ENCODE measurements at regions not wholly inside any gene's neighbourhood (a gene's known extent, or its start where the extent isn't known, plus 50 kb on each side); places are given as distances from the start of the nearest gene placed in this dataset.

- no peak for ATAC-seq
- Mint-ChIP-seq H3K36me3 (ENCODE audit: low read depth) (peaks cover 5% of the 10 kb centered on the region), H3K4me3 (no peak overlapping the region)
Measured at GRCh38 chr12:94025068-94025467, 123.3 kb upstream of the PLXNC1 start.

GRCh38 chr12:94025756-94026155 lies 122.6 kb upstream of the PLXNC1 start:
- no peaks in the 10 kb centered on the region for H3K9me3 ChIP-seq (ENCODE audit: control insufficient read depth, low read length, poor library complexity, severe bottlenecking)
- Mint-ChIP-seq H3K4me3 (no peak overlapping the region), H3K27me3 (no peaks in the 10 kb centered on the region), H3K36me3 (ENCODE audit: low read depth) (peaks cover 5% of the 10 kb centered on the region), H3K4me1 (peaks cover 7% of the 10 kb centered on the region), H3K27ac (no peak overlapping the region)
- ATAC-seq, result no peak
- no peak for DNase-seq

More at GRCh38 chr12:94025068-94025467, 123.3 kb upstream of the PLXNC1 start:
- H3K27ac Mint-ChIP-seq, result no peak overlapping the region
- H3K4me1 Mint-ChIP-seq, result peaks cover 3% of the 10 kb centered on the region
- DNase-seq, result no peak
- no peaks in the 10 kb centered on the region for H3K9me3 ChIP-seq (ENCODE audit: control insufficient read depth, low read length, poor library complexity, severe bottlenecking)
- H3K27me3 Mint-ChIP-seq, result no peaks in the 10 kb centered on the region

GRCh38 chr12:94026596-94026995 lies 121.8 kb upstream of the PLXNC1 start:
- ATAC-seq, result no peak
- peaks cover 6% of the 10 kb centered on the region for H3K36me3 Mint-ChIP-seq (ENCODE audit: low read depth)
- DNase-seq, result no peak
- H3K4me1 Mint-ChIP-seq, result peaks cover 15% of the 10 kb centered on the region
- no peak overlapping the region for H3K27ac Mint-ChIP-seq
- no peaks in the 10 kb centered on the region for H3K27me3 Mint-ChIP-seq
- no peaks in the 10 kb centered on the region for H3K9me3 ChIP-seq (ENCODE audit: control insufficient read depth, low read length, poor library complexity, severe bottlenecking)
- H3K4me3 Mint-ChIP-seq, result no peak overlapping the region

GRCh38 chr12:94027561-94027960 lies 120.8 kb upstream of the PLXNC1 start:
- Mint-ChIP-seq H3K27ac (no peak overlapping the region), H3K27me3 (no peaks in the 10 kb centered on the region), H3K36me3 (ENCODE audit: low read depth) (peaks cover 6% of the 10 kb centered on the region), H3K4me1 (peaks cover 19% of the 10 kb centered on the region), H3K4me3 (no peak overlapping the region)
- no peaks in the 10 kb centered on the region for H3K9me3 ChIP-seq (ENCODE audit: control insufficient read depth, low read length, poor library complexity, severe bottlenecking)
- DNase-seq (no peak), ATAC-seq (no peak)

- Mint-ChIP-seq H3K27me3 (no peaks in the 10 kb centered on the region), H3K4me3 (no peak overlapping the region), H3K36me3 (ENCODE audit: low read depth) (peaks cover 3% of the 10 kb centered on the region), H3K4me1 (peaks cover 32% of the 10 kb centered on the region), H3K27ac (peak overlapping the region; percentile 78)
- ATAC-seq, result no peak
- no peaks in the 10 kb centered on the region for H3K9me3 ChIP-seq (ENCODE audit: control insufficient read depth, low read length, poor library complexity, severe bottlenecking)
- no peak for DNase-seq
Measured at GRCh38 chr12:94031763-94032162, 116.6 kb upstream of the PLXNC1 start.

GRCh38 chr12:94032368-94032767 lies 116.0 kb upstream of the PLXNC1 start:
- Mint-ChIP-seq H3K36me3 (ENCODE audit: low read depth) (peaks cover 3% of the 10 kb centered on the region), H3K4me3 (peak overlapping the region; percentile 71), H3K27me3 (no peaks in the 10 kb centered on the region), H3K4me1 (peaks cover 32% of the 10 kb centered on the region), H3K27ac (peak overlapping the region; percentile 39)
- ATAC-seq, result no peak
- no peak for DNase-seq
- H3K9me3 ChIP-seq (ENCODE audit: control insufficient read depth, low read length, poor library complexity, severe bottlenecking), result no peaks in the 10 kb centered on the region

- peak overlapping the region; percentile 71 for H3K4me3 Mint-ChIP-seq
- H3K36me3 Mint-ChIP-seq (ENCODE audit: low read depth), result peaks cover 3% of the 10 kb centered on the region
- H3K27me3 Mint-ChIP-seq, result no peaks in the 10 kb centered on the region
- peaks cover 32% of the 10 kb centered on the region for H3K4me1 Mint-ChIP-seq
- ATAC-seq, result peak; percentile 88
- H3K27ac Mint-ChIP-seq, result peak overlapping the region; percentile 39
- no peaks in the 10 kb centered on the region for H3K9me3 ChIP-seq (ENCODE audit: control insufficient read depth, low read length, poor library complexity, severe bottlenecking)
- no peak for DNase-seq
Measured at GRCh38 chr12:94033101-94033500, 115.3 kb upstream of the PLXNC1 start.

- Mint-ChIP-seq H3K36me3 (ENCODE audit: low read depth) (peaks cover 3% of the 10 kb centered on the region), H3K4me3 (no peak overlapping the region), H3K27ac (no peak overlapping the region), H3K4me1 (peaks cover 32% of the 10 kb centered on the region), H3K27me3 (no peaks in the 10 kb centered on the region)
- DNase-seq (no peak), ATAC-seq (no peak)
- no peaks in the 10 kb centered on the region for H3K9me3 ChIP-seq (ENCODE audit: control insufficient read depth, low read length, poor library complexity, severe bottlenecking)
Measured at GRCh38 chr12:94033784-94034183, 114.6 kb upstream of the PLXNC1 start.

- DNase-seq (no peak), ATAC-seq (no peak)
- Mint-ChIP-seq H3K4me3 (no peak overlapping the region), H3K36me3 (ENCODE audit: low read depth) (peaks cover 3% of the 10 kb centered on the region), H3K27ac (no peak overlapping the region), H3K27me3 (no peaks in the 10 kb centered on the region), H3K4me1 (peaks cover 14% of the 10 kb centered on the region)
- H3K9me3 ChIP-seq (ENCODE audit: control insufficient read depth, low read length, poor library complexity, severe bottlenecking), result no peaks in the 10 kb centered on the region
Measured at GRCh38 chr12:94037444-94037843, 110.9 kb upstream of the PLXNC1 start.

GRCh38 chr12:94038605-94039004 lies 109.8 kb upstream of the PLXNC1 start:
- DNase-seq, result no peak
- Mint-ChIP-seq H3K27ac (no peak overlapping the region), H3K36me3 (ENCODE audit: low read depth) (peaks cover 3% of the 10 kb centered on the region), H3K27me3 (no peaks in the 10 kb centered on the region), H3K4me3 (no peak overlapping the region), H3K4me1 (peaks cover 4% of the 10 kb centered on the region)
- no peaks in the 10 kb centered on the region for H3K9me3 ChIP-seq (ENCODE audit: control insufficient read depth, low read length, poor library complexity, severe bottlenecking)
- ATAC-seq, result no peak

- no peaks in the 10 kb centered on the region for H3K4me1 Mint-ChIP-seq
- H3K27me3 Mint-ChIP-seq, result no peaks in the 10 kb centered on the region
- DNase-seq (no peak), ATAC-seq (no peak)
- no peaks in the 10 kb centered on the region for H3K9me3 ChIP-seq (ENCODE audit: control insufficient read depth, low read length, poor library complexity, severe bottlenecking)
- no peak overlapping the region for H3K27ac Mint-ChIP-seq
- H3K4me3 Mint-ChIP-seq, result no peak overlapping the region
- H3K36me3 Mint-ChIP-seq (ENCODE audit: low read depth), result peaks cover 3% of the 10 kb centered on the region
Measured at GRCh38 chr12:94039199-94039840, 109.1 kb upstream of the PLXNC1 start.

- Mint-ChIP-seq H3K4me3 (no peak overlapping the region), H3K27me3 (no peaks in the 10 kb centered on the region), H3K4me1 (no peaks in the 10 kb centered on the region), H3K36me3 (ENCODE audit: low read depth) (peaks cover 3% of the 10 kb centered on the region), H3K27ac (no peak overlapping the region)
- no peak for DNase-seq
- no peaks in the 10 kb centered on the region for H3K9me3 ChIP-seq (ENCODE audit: control insufficient read depth, low read length, poor library complexity, severe bottlenecking)
- no peak for ATAC-seq
Measured at GRCh38 chr12:94039914-94040313, 108.5 kb upstream of the PLXNC1 start.

GRCh38 chr12:94041850-94042249 lies 106.5 kb upstream of the PLXNC1 start:
- ATAC-seq (no peak), DNase-seq (no peak)
- Mint-ChIP-seq H3K4me1 (no peaks in the 10 kb centered on the region), H3K27ac (no peak overlapping the region), H3K36me3 (ENCODE audit: low read depth) (peaks cover 3% of the 10 kb centered on the region), H3K27me3 (no peaks in the 10 kb centered on the region), H3K4me3 (no peak overlapping the region)
- no peaks in the 10 kb centered on the region for H3K9me3 ChIP-seq (ENCODE audit: control insufficient read depth, low read length, poor library complexity, severe bottlenecking)

GRCh38 chr12:94042321-94042720 lies 106.1 kb upstream of the PLXNC1 start:
- peaks cover 3% of the 10 kb centered on the region for H3K36me3 Mint-ChIP-seq (ENCODE audit: low read depth)
- H3K27me3 Mint-ChIP-seq, result no peaks in the 10 kb centered on the region
- ATAC-seq (no peak), DNase-seq (no peak)
- no peaks in the 10 kb centered on the region for H3K4me1 Mint-ChIP-seq
- H3K9me3 ChIP-seq (ENCODE audit: control insufficient read depth, low read length, poor library complexity, severe bottlenecking), result no peaks in the 10 kb centered on the region
- no peak overlapping the region for H3K4me3 Mint-ChIP-seq
- no peak overlapping the region for H3K27ac Mint-ChIP-seq
